GM19035 (cell line): ENCODE measurements at regions not wholly inside any gene's neighbourhood (a gene's known extent, or its start where the extent isn't known, plus 50 kb on each side); places are given as distances from the start of the nearest gene placed in this dataset.

Experiments used
- ATAC-seq: cut with Tn5 transposase; IDR thresholded peaks from one replicate; pipeline ENCODE4 v1.9.1; 2021; ENCODE audit not compliant: unreplicated experiment

DNA sequence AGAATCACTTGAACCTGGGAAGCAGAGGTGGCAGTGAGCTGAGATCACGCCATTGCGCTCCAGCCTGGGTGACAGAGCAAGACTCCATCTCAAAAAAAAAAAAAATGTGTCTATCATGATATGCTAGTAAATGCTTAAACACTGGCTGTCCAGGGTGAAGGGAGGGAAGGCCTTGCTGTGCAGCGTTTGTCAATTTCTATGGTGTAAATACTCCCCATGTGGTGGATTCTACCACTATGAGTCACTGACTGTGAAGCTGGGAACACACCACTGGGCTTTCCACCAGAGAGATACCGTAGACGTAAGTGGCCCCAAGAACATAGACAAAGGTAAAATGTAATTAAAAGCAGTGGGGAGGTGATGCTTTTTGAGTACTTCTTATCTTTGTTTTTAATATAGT is 51.3 kb upstream of the LEF1 start:
- ATAC-seq, result no peak
